IPS-18a (cell line): ENCODE measurements at regions not wholly inside any gene's neighbourhood (a gene's known extent, or its start where the extent isn't known, plus 50 kb on each side); places are given as distances from the start of the nearest gene placed in this dataset.
"Not testable (repeated sequence)": the region's sequence is repeated elsewhere in the genome, so short reads cannot be mapped to it uniquely, and the experiment has no call there.

Experiments used
- H3K27ac ChIP-seq: one replicate; pipeline ENCODE4 v1.5.1; 2013; ENCODE audit warnings: low read length
- H3K27me3 ChIP-seq: one replicate; pipeline ENCODE4 v1.6.1; 2013; ENCODE audit warnings: mild to moderate bottlenecking, low read length; ENCODE audit not compliant: control insufficient read depth, insufficient read depth
- H3K36me3 ChIP-seq: one replicate; pipeline ENCODE4 v1.6.1; 2013; ENCODE audit warnings: low read depth, low read length; ENCODE audit not compliant: control insufficient read depth
- H3K4me1 ChIP-seq: one replicate; pipeline ENCODE4 v1.6.1; 2013; ENCODE audit warnings: low read depth, low read length; ENCODE audit not compliant: control insufficient read depth
- H3K4me3 ChIP-seq: one replicate; pipeline ENCODE4 v1.5.1; 2013; ENCODE audit warnings: low read length
- H3K9ac ChIP-seq: one replicate; pipeline ENCODE4 v1.6.1; 2013; ENCODE audit warnings: mild to moderate bottlenecking, low read length, moderate library complexity
- H3K9me3 ChIP-seq: one replicate; pipeline ENCODE4 v1.6.1; 2013; ENCODE audit warnings: low read depth, low read length; ENCODE audit not compliant: control insufficient read depth

GRCh38 chr9:129311643-129312042, 133.6 kb upstream of the IER5L start:
- Histone ChIP-seq H3K4me1 (no peaks in the 10 kb centered on the region), H3K27ac (no peak overlapping the region), H3K9ac (no peak overlapping the region), H3K9me3 (no peaks in the 10 kb centered on the region), H3K27me3 (no peaks in the 10 kb centered on the region), H3K36me3 (no peaks in the 10 kb centered on the region), H3K4me3 (no peak overlapping the region)

- no peaks in the 10 kb centered on the region for H3K36me3 ChIP-seq
- H3K4me3 ChIP-seq = no peak overlapping the region
- no peaks in the 10 kb centered on the region for H3K4me1 ChIP-seq
- no peaks in the 10 kb centered on the region for H3K9me3 ChIP-seq
- H3K9ac ChIP-seq = no peak overlapping the region
- no peaks in the 10 kb centered on the region for H3K27me3 ChIP-seq
- no peak overlapping the region for H3K27ac ChIP-seq
Measured at GRCh38 chr9:129310666-129311350, 132.7 kb upstream of the IER5L start.

- no peak overlapping the region for H3K27ac ChIP-seq
- H3K9ac ChIP-seq = no peak overlapping the region
- H3K36me3 ChIP-seq = no peaks in the 10 kb centered on the region
Measured at GRCh38 chr9:129309906-129310305, 131.8 kb upstream of the IER5L start.

GRCh38 chr9:129309041-129309430, 131.0 kb upstream of the IER5L start:
- Histone ChIP-seq H3K27ac (no peak overlapping the region), H3K27me3 (no peaks in the 10 kb centered on the region), H3K36me3 (no peaks in the 10 kb centered on the region), H3K9ac (no peak overlapping the region), H3K4me1 (no peaks in the 10 kb centered on the region), H3K4me3 (no peak overlapping the region), H3K9me3 (no peaks in the 10 kb centered on the region)

More at GRCh38 chr9:129309906-129310305, 131.8 kb upstream of the IER5L start:
- no peaks in the 10 kb centered on the region for H3K4me1 ChIP-seq
- no peak overlapping the region for H3K4me3 ChIP-seq
- H3K27me3 ChIP-seq = no peaks in the 10 kb centered on the region
- no peaks in the 10 kb centered on the region for H3K9me3 ChIP-seq

- no peak overlapping the region for H3K27ac ChIP-seq
- no peaks in the 10 kb centered on the region for H3K27me3 ChIP-seq
- H3K9me3 ChIP-seq = peaks cover 1% of the 10 kb centered on the region
- H3K4me3 ChIP-seq = no peak overlapping the region
- no peaks in the 10 kb centered on the region for H3K36me3 ChIP-seq
- no peaks in the 10 kb centered on the region for H3K4me1 ChIP-seq
- no peak overlapping the region for H3K9ac ChIP-seq
Measured at GRCh38 chr9:129307227-129307970, 129.3 kb upstream of the IER5L start.

GRCh38 chr9:129306318-129306973, 128.4 kb upstream of the IER5L start:
- Histone ChIP-seq H3K4me3 (no peak overlapping the region), H3K9ac (no peak overlapping the region), H3K36me3 (no peaks in the 10 kb centered on the region), H3K27me3 (no peaks in the 10 kb centered on the region), H3K27ac (no peak overlapping the region), H3K4me1 (no peaks in the 10 kb centered on the region), H3K9me3 (peaks cover 3% of the 10 kb centered on the region)

- peaks cover 3% of the 10 kb centered on the region for H3K9me3 ChIP-seq
- no peaks in the 10 kb centered on the region for H3K36me3 ChIP-seq
- H3K27me3 ChIP-seq = no peaks in the 10 kb centered on the region
- H3K4me1 ChIP-seq = no peaks in the 10 kb centered on the region
- H3K9ac ChIP-seq = no peak overlapping the region
- H3K27ac ChIP-seq = no peak overlapping the region
- H3K4me3 ChIP-seq = no peak overlapping the region
Measured at GRCh38 chr9:129305246-129305645, 127.2 kb upstream of the IER5L start.

- H3K9ac ChIP-seq = no peak overlapping the region
- no peaks in the 10 kb centered on the region for H3K27me3 ChIP-seq
- H3K4me3 ChIP-seq = no peak overlapping the region
- H3K4me1 ChIP-seq = no peaks in the 10 kb centered on the region
- no peak overlapping the region for H3K27ac ChIP-seq
- H3K36me3 ChIP-seq = no peaks in the 10 kb centered on the region
- peaks cover 3% of the 10 kb centered on the region for H3K9me3 ChIP-seq
Measured at GRCh38 chr9:129301941-129302340, 123.9 kb upstream of the IER5L start.

GRCh38 chr9:129296195-129296594, 118.1 kb upstream of the IER5L start:
- not testable (repeated sequence) for H3K9me3 ChIP-seq, H3K27me3 ChIP-seq, H3K4me3 ChIP-seq, H3K36me3 ChIP-seq, H3K4me1 ChIP-seq, H3K27ac ChIP-seq, H3K9ac ChIP-seq

GRCh38 chr9:129291041-129291501, 113.0 kb upstream of the IER5L start:
- Histone ChIP-seq H3K9ac (no peak overlapping the region), H3K36me3 (no peaks in the 10 kb centered on the region), H3K9me3 (no peaks in the 10 kb centered on the region), H3K4me3 (no peak overlapping the region), H3K4me1 (no peaks in the 10 kb centered on the region), H3K27ac (no peak overlapping the region), H3K27me3 (no peaks in the 10 kb centered on the region)

- no peaks in the 10 kb centered on the region for H3K27me3 ChIP-seq
- no peak overlapping the region for H3K27ac ChIP-seq
- H3K4me1 ChIP-seq = no peaks in the 10 kb centered on the region
- H3K4me3 ChIP-seq = no peak overlapping the region
- no peaks in the 10 kb centered on the region for H3K36me3 ChIP-seq
- no peaks in the 10 kb centered on the region for H3K9me3 ChIP-seq
- no peak overlapping the region for H3K9ac ChIP-seq
Measured at GRCh38 chr9:129290606-129291005, 112.5 kb upstream of the IER5L start.
